IPS-20b (cell line): ENCODE measurements at regions not wholly inside any gene's neighbourhood (a gene's known extent, or its start where the extent isn't known, plus 50 kb on each side); places are given as distances from the start of the nearest gene placed in this dataset.

Source experiments
- H3K27ac ChIP-seq: one replicate; pipeline ENCODE4 v1.5.1; 2013; ENCODE audit warnings: low read length
- H3K27me3 ChIP-seq: 2 replicates; pipeline ENCODE4 v1.6.1; 2013; ENCODE audit warnings: mild to moderate bottlenecking, low read length, inconsistent platforms; ENCODE audit not compliant: insufficient read depth
- H3K36me3 ChIP-seq: 2 replicates; pipeline ENCODE4 v1.6.1; 2013; ENCODE audit warnings: low read depth, mild to moderate bottlenecking, inconsistent platforms, low read length, moderate library complexity; ENCODE audit not compliant: insufficient read depth
- H3K4me1 ChIP-seq: 2 replicates; pipeline ENCODE4 v1.6.1; 2013; ENCODE audit warnings: mild to moderate bottlenecking, control low read depth, inconsistent platforms, low read length, moderate library complexity; ENCODE audit not compliant: insufficient read depth
- H3K4me3 ChIP-seq: 2 replicates; pipeline ENCODE4 v1.5.1; 2013; ENCODE audit warnings: mild to moderate bottlenecking, low read length, inconsistent platforms
- H3K9ac ChIP-seq: 2 replicates; pipeline ENCODE4 v1.6.1; 2013; ENCODE audit warnings: low read depth, mild to moderate bottlenecking, inconsistent platforms, low read length, moderate library complexity
- H3K9me3 ChIP-seq: 2 replicates; pipeline ENCODE4 v1.6.1; 2013; ENCODE audit warnings: mild to moderate bottlenecking, low read depth, low read length, inconsistent platforms; ENCODE audit not compliant: insufficient read depth

DNA sequence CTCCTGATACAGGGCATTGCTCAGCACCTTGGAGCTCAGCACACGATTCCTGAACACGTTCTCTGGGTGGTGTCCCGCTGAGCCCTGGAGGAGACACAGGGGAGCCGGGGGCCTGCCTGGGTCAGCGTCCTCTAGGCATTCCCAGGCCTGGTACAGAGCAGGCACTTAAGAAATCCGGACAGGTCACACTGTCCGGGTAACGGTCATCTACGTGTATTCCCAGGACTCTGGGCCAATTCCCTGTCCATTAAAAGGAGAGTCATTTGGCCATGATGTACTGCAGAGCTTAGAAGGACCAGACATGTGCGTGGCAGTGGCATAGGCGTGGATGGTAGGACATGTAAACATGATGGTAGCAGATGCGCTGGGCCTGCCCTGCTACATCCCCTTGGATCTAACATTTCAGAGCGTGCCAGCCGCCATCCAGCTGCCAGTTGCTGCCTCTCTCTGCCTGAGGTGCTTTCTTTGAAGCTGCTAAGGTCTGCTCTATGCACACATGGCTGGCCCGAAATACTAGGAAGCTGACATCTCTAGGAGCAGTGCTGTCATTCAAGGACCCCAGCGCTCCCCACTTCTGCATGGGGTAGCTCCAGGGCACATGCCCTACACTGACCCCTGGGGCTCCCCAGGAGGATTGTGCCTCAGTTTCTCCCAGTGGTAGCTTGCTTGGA is 273.1 kb upstream of the RTL1 start:
- no peak overlapping the region for H3K27ac ChIP-seq

DNA sequence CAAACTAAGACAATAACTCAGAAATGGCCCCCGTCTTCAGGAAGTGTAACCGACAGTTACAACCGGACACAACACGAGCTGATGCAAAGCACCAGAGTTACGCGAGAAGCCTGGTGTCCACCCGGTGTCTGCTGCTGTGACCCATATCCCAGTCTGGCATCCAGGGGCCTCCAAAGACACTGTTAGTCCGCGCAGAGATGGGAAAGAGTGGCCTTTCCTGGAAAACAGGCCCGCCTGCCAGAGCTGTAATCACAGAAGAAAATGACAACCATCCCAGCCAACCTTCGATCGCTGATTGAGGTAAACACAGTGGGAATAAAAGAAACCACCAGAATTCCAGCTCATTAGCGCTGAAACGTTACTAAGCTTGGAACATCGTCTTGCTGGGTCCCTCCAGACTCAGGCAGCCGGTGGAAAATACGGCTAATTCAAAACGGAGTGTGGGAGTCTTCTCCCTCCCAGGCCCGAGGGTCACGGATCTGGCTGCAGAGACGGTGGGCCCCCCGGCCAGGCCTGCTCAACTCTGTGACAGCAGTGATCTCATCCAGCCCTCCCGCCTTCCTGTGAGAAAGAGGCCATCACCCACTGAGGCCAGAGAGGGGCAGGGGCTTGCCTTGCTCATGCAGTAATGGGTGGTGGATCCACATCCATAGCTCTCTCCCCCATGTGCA is 273.9 kb upstream of the RTL1 start:
- H3K4me3 ChIP-seq, result no peak overlapping the region
- no peaks in the 10 kb centered on the region for H3K27me3 ChIP-seq
- no peaks in the 10 kb centered on the region for H3K9me3 ChIP-seq
- H3K9ac ChIP-seq, result no peak overlapping the region
- no peak overlapping the region for H3K27ac ChIP-seq
- no peaks in the 10 kb centered on the region for H3K4me1 ChIP-seq
- no peaks in the 10 kb centered on the region for H3K36me3 ChIP-seq

More for the DNA sequence above, 273.1 kb upstream of the RTL1 start:
- no peak overlapping the region for H3K9ac ChIP-seq
- H3K4me3 ChIP-seq, result no peak overlapping the region
- no peaks in the 10 kb centered on the region for H3K4me1 ChIP-seq
- no peaks in the 10 kb centered on the region for H3K9me3 ChIP-seq
- H3K36me3 ChIP-seq, result no peaks in the 10 kb centered on the region
- no peaks in the 10 kb centered on the region for H3K27me3 ChIP-seq

DNA sequence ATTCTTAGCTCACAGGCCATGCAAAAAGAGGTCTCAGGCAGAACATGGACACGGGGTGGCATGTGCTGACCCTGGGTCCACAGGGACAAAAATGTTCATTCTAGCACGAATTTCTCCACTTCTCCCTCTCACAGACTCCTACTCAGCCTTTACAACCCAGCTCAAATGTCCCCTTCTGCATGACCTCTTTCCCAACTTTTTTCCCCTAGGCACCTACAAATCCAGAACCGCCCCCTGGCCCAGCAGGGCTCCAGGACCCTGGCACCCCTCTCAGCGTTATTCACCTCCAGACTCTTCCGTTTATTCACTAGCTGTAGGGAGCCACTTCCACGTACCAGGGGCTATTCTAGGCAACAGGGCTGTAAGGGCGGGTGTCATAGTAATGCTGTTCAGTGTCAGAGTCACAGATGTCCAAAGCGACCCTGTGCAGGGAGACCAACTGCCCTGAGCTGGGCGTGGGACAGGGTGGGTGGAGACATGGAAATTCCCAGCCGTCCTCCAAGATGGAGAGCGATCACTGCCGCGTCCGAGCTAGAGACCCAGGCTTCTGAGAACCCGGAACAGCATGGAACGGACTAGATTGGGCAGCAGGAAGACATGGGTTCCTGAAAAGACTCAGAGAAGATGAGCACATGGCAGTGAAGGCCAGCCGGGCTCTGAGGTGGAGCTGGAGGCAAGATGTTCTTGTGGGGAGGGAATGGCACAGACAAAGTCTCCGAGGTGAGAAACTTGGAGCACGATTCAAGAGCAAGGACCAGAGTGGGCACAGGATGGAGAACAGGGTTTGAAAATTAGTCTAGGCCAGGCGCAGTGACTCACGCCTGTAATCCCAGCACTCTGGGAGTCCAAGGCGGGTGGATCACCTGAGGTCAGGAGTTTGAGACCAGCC is 274.9 kb upstream of the RTL1 start:
- H3K9me3 ChIP-seq, result no peaks in the 10 kb centered on the region
- no peaks in the 10 kb centered on the region for H3K4me1 ChIP-seq
- no peaks in the 10 kb centered on the region for H3K36me3 ChIP-seq
- no peak overlapping the region for H3K27ac ChIP-seq
- H3K27me3 ChIP-seq, result no peaks in the 10 kb centered on the region
- H3K4me3 ChIP-seq, result no peak overlapping the region
- no peak overlapping the region for H3K9ac ChIP-seq

DNA sequence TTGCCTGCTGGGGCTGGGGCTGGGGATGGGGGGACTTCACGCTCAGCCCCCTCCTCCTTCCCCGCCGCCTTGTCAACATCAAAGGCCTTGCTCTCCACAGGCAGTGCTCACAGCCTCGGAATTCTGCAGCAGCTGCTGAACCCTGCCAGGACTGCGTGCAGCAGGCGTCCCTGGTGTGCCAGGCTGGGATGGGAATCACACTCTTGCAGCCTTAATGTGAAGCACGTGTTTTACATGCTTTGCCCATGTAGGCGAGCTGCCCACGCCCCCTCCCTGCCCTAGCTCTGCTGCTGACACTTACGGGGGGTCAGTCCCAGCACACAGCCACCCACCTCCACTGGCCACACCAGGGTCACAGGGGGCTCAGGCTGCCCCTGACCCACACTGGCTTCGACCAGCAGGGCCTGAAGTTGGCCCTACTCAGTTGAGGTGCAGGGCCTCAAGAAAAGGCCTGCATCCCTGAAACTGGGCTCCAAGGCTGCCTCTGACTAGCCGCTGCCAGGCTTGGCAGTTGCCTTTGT is 276.2 kb upstream of the RTL1 start:
- Histone ChIP-seq H3K9ac (no peak overlapping the region), H3K4me3 (no peak overlapping the region), H3K9me3 (no peaks in the 10 kb centered on the region), H3K27me3 (no peaks in the 10 kb centered on the region), H3K4me1 (no peaks in the 10 kb centered on the region), H3K36me3 (no peaks in the 10 kb centered on the region), H3K27ac (no peak overlapping the region)

DNA sequence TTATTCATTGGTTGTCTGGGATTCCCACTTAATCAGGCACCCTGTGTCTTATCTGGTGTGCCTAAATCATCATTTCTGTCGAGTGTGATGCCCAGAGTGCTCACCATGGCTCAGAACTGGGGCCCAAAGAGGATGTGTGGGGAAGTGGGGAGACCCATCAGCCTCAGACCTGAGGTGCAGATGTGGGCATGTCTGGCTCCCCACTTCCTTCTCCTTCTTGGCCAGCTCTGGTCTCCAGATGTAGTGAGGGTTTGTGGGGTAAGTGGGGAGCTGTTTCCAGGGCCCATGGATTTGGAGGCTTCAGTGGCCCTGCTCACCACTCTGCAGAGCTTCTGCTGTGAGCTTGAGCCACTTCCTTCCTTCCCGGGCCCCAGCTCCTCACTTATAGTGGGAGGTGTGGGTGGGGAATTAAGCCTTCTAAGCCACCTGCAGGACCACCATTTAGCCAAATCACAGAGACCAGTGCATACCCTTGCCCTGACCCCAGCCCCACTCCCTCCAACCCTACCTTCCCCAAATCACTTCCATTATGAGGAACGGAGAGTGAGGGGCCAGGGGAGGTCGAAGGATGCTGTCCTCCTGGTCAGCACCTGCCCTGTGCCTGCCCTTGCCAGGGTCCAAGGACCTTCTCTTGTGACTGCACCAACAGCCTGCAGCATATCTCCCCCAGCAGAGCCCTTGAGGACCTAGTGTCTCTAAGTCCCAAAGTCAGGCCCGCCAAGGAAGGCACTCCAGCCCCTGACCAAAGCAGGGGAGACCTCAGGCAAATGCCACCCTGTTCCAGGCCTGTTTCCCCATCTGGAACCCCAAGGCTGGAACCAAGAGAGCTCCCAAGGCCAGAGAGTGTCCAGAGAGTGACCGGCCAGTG is 278.2 kb upstream of the RTL1 start:
- Histone ChIP-seq H3K9ac (no peak overlapping the region), H3K36me3 (no peaks in the 10 kb centered on the region), H3K27ac (no peak overlapping the region), H3K9me3 (no peaks in the 10 kb centered on the region), H3K4me1 (no peaks in the 10 kb centered on the region), H3K27me3 (no peaks in the 10 kb centered on the region), H3K4me3 (no peak overlapping the region)

DNA sequence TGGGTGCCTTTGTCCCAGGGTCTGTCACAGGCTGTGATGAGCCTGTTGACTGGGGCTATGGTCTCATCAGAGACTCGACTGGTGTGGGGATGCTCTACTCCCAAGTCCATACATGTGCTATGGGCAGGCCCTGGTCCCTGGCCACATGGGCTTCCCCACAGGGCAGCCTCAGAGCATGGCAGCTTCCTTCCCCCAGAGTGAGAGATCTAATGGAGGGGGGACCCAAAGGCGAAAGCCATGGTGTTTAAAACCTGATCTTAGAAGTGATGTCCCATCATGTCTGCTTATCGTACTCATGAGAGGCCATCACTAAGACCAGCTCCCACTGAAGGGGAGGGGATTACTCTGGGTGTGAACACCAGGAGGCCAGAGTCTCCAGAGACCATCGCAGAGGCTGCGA is 279.0 kb upstream of the RTL1 start:
- H3K27me3 ChIP-seq, result no peaks in the 10 kb centered on the region
- H3K4me3 ChIP-seq, result no peak overlapping the region
- H3K9ac ChIP-seq, result no peak overlapping the region
- H3K9me3 ChIP-seq, result no peaks in the 10 kb centered on the region
- no peaks in the 10 kb centered on the region for H3K36me3 ChIP-seq
- no peaks in the 10 kb centered on the region for H3K4me1 ChIP-seq
- H3K27ac ChIP-seq, result no peak overlapping the region

DNA sequence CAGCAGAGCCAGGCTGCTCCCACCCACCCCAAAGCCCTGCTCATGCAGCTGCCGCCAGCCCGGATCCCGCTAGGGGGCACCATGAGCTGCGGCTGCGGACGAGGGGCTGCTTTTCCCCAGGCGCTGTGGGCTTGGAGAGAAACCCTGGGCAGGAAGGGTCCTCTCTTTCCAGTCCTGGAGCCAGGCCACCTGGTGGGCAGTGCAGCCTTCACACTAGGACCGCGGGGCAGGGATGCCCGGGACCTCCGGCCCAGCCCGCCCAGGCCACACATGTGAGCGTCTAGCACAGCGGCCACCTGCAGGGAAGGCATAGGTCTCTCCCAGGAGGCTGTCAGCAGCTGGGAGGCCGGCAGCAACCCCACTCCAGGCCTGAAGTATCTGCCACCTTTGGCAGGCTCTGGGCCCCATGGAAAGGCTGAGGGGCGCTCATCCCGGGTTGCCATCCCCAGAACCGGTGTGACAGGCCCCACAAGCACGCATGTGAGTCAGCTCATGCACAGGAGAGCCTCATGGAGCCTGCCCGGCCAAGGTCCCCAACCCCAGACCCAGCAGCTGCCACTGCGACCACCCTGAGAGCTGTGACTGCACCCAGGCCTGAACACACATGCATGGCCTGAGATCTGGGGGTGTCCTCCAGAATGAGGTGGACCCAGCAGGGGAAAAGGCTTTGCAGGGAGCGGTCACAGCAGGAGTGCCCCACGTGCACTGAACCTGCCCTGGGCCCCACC is 280.0 kb upstream of the RTL1 start:
- no peaks in the 10 kb centered on the region for H3K27me3 ChIP-seq
- H3K4me3 ChIP-seq, result no peak overlapping the region; the same call in 1 of the 2 replicates
- H3K9me3 ChIP-seq, result no peaks in the 10 kb centered on the region
- H3K9ac ChIP-seq, result no peak overlapping the region
- H3K4me1 ChIP-seq, result no peaks in the 10 kb centered on the region
- no peak overlapping the region for H3K27ac ChIP-seq
- H3K36me3 ChIP-seq, result no peaks in the 10 kb centered on the region

DNA sequence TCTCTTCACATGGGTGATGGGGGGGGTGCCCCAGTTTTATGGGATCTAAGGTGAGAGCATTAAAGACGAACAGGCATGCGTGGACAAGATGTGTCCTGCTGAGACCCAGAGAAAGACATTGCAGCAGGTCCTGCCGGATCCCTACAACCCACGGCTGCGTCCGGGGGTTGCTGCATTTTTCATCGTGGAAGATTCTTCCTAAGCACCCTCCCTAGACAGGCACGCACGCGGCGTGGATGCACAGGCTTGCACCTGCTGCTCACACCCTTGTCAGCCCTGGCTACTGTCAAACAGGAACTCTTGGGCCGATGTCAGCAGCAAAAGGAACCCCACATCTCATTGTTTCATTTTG is 280.6 kb upstream of the RTL1 start:
- H3K4me3 ChIP-seq, result no peak overlapping the region
- no peaks in the 10 kb centered on the region for H3K27me3 ChIP-seq
- H3K4me1 ChIP-seq, result no peaks in the 10 kb centered on the region
- H3K27ac ChIP-seq, result no peak overlapping the region
- no peaks in the 10 kb centered on the region for H3K36me3 ChIP-seq
- H3K9me3 ChIP-seq, result no peaks in the 10 kb centered on the region
- no peak overlapping the region for H3K9ac ChIP-seq

DNA sequence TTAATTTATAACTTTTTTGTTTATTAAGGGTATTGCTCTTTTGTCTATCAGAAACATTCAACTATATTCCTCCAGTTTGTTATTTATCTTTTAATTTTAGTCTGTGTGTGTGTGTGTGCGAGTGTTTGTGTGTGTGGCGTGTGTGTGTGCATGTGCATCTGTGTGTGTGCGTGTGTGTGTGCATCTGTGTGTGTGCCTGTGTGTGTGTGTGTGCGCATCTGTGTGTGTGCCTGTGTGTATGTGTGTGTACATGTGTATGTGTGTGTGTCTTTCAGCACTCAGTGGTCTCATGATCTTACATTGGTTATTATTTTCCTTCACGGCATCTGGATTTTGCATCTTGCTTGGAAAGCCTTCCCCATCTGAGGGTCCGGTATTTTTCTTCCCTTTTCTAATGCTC is 281.1 kb upstream of the RTL1 start:
- Histone ChIP-seq H3K9ac (no peak overlapping the region), H3K27ac (no peak overlapping the region), H3K36me3 (no peaks in the 10 kb centered on the region), H3K4me1 (no peaks in the 10 kb centered on the region), H3K27me3 (no peaks in the 10 kb centered on the region), H3K4me3 (no peak overlapping the region), H3K9me3 (no peaks in the 10 kb centered on the region)

DNA sequence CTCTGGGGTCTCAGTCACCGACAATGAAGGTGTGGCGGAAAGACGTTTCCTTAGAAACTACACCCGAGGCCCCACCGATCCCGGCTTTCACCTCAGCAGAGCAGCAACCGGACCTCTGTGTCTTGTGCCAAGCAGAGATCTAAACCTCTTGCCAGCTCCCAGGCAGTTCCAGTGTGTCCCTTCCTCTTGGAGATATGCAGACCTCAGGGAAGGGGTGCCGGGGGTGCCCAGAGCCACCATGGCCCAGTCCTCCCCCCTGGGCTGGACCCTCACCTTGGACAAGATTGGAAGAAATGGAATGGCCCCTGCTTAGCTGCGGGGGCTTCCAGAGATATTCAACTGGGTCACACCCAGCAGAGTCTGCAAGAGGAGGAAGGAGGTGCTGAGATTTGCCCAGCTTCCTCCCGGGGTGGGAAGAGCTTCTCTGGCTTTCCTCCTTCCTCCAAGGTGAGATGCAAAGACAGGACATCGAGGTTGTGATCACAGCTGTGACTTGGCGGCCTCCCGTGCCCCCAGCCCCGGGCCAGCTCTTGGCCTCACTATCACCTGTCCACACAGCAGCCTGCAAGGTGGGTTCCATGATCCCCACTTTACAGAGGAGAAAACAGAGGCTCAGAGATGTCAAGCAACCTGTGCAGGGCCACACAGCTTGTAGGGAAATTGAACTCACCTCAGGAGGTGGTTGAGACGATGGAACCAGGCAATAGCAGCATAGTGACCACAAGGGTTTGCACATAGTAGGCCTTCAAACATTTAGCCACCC is 281.7 kb upstream of the RTL1 start:
- Histone ChIP-seq H3K4me3 (no peak overlapping the region), H3K27me3 (no peaks in the 10 kb centered on the region), H3K27ac (no peak overlapping the region), H3K9ac (no peak overlapping the region), H3K36me3 (no peaks in the 10 kb centered on the region), H3K4me1 (no peaks in the 10 kb centered on the region), H3K9me3 (no peaks in the 10 kb centered on the region)
